Gastroesophageal sphincter (tissue), 3 donors: ENCODE measurements at regions not wholly inside any gene's neighbourhood (a gene's known extent, or its start where the extent isn't known, plus 50 kb on each side); places are given as distances from the start of the nearest gene placed in this dataset.

ENCODE experiments used
- CTCF ChIP-seq, 4 experiments: fragments of 200-600 bp in 2 of 4; fragments of 450-650 bp in 2 of 4; sonication (generic) in 1 of 4; IDR thresholded peaks; one replicate each; pipeline ENCODE4 v1.5.1; 2017 to 2019; ENCODE audit warnings: antibody characterized with exemption in 4 of 4, mild to moderate bottlenecking in 2 of 4, moderate library complexity in 2 of 4
- POLR2A ChIP-seq, 2 donors: fragments of 450-650 bp; IDR thresholded peaks; one replicate each; pipeline ENCODE4 v1.6.1; 2017; ENCODE audit warnings: antibody characterized with exemption in 2 of 2, mild to moderate bottlenecking in 2 of 2, moderate library complexity in 1 of 2

DNA sequence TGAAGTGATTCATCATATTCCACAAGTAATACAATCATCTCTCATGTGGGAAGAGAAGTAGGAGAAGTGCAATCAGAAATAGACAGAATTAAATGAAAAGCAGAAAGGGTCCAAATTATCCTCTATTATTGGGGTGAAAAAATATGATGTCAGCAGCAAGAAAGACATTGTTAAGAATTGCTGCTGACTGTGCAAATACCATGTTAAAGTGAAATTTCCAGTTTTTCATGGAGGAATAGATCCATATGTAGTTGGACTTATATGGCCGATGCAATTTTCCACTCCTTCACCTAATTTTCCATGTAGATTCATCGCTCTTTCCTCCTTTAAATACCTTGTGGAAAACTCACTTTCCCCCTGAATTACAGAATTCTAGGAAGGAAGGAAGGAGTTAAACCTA lies 819.8 kb downstream of the GATA3 start:
- no peak for TF ChIP-seq CTCF (IDR thresholded peaks at IDR 0.05)
- TF ChIP-seq POLR2A (IDR thresholded peaks at IDR 0.05), result no peak
